Common myeloid progenitor, CD34-positive (primary cell): ENCODE measurements at regions not wholly inside any gene's neighbourhood (a gene's known extent, or its start where the extent isn't known, plus 50 kb on each side); places are given as distances from the start of the nearest gene placed in this dataset.

Experiments used
- CTCF ChIA-PET: fragments of 350-600 bp; sonication (Branson Sonifier 250); formaldehyde crosslinking; loops from one replicate; lab custom pipeline; 2021; ENCODE audit warnings: antibody characterized with exemption; lab: Charles Lee
- POLR2A ChIA-PET: fragments of 350-600 bp; sonication (Branson Sonifier 250); formaldehyde crosslinking; loops from one replicate; lab custom pipeline; 2021; ENCODE audit warnings: antibody characterized with exemption; lab: Charles Lee
- DNase-seq, 3 donors: peaks; one replicate each; pipeline versions ENCODE4 v3.0.0 to v3.0.0-alpha.2; 2013
- H3K27ac ChIP-seq, 2 experiments: 1 replicate in 1 of 2; 2 replicates in 1 of 2; pipeline ENCODE4 v1.7.0; 2013; ENCODE audit warnings: inconsistent platforms in 2 of 2, low read length in 2 of 2, mild to moderate bottlenecking in 2 of 2, low read depth in 1 of 2, moderate library complexity in 1 of 2; ENCODE audit not compliant: severe bottlenecking in 2 of 2, insufficient read depth in 1 of 2, poor library complexity in 1 of 2
- H3K27me3 ChIP-seq, 5 experiments: replicated peaks in 2 of 5; 1 replicate in 3 of 5; 2 replicates in 2 of 5; pipeline versions ENCODE4 v1.6.1 to v1.7.0; 2013; ENCODE audit warnings: low read length in 4 of 5, mild to moderate bottlenecking in 2 of 5, moderate library complexity in 2 of 5, inconsistent platforms in 1 of 5; ENCODE audit not compliant: insufficient read depth in 5 of 5, control insufficient read depth in 4 of 5
- H3K36me3 ChIP-seq, 4 experiments: 1 replicate in 2 of 4; 2 replicates in 2 of 4; pipeline versions ENCODE4 v1.6.1 to v1.7.0; 2013; ENCODE audit warnings: low read length in 3 of 4, control low read depth in 1 of 4, mild to moderate bottlenecking in 1 of 4; ENCODE audit not compliant: control insufficient read depth in 4 of 4, insufficient read depth in 4 of 4
- H3K4me1 ChIP-seq, 4 experiments: 1 replicate in 3 of 4; 2 replicates in 1 of 4; pipeline versions ENCODE4 v1.6.1 to v1.7.1; 2013; ENCODE audit warnings: low read length in 3 of 4, mild to moderate bottlenecking in 3 of 4, control low read depth in 1 of 4, inconsistent platforms in 1 of 4, moderate library complexity in 1 of 4; ENCODE audit not compliant: control insufficient read depth in 4 of 4, insufficient read depth in 4 of 4; ENCODE audit errors: control extremely low read depth in 1 of 4
- H3K4me3 ChIP-seq, 7 experiments: 1 replicate in 4 of 7; 2 replicates in 3 of 7; pipeline versions ENCODE4 v1.5.1 to v1.7.0; 2013; ENCODE audit warnings: mild to moderate bottlenecking in 7 of 7, low read length in 6 of 7, moderate library complexity in 6 of 7, inconsistent platforms in 2 of 7, low read depth in 2 of 7, control low read depth in 1 of 7; ENCODE audit not compliant: insufficient read depth in 4 of 7, control insufficient read depth in 1 of 7; ENCODE audit errors: extremely low read depth in 1 of 7
- H3K9me3 ChIP-seq, 5 experiments: 1 replicate in 4 of 5; 2 replicates in 1 of 5; pipeline versions ENCODE4 v1.6.1 to v1.7.1; 2013; ENCODE audit warnings: low read length in 4 of 5, mild to moderate bottlenecking in 2 of 5, inconsistent platforms in 1 of 5, low read depth in 1 of 5, moderate library complexity in 1 of 5; ENCODE audit not compliant: control insufficient read depth in 4 of 5, insufficient read depth in 2 of 5; ENCODE audit errors: control extremely low read depth in 1 of 5
- WGBS: methylation state at CpG from one replicate; pipeline ENCODE4 v1.1.5; 2013; ENCODE audit not compliant: insufficient coverage; 5-methylcytosine and 5-hydroxymethylcytosine counted together

GRCh38 chr15:61769557-61769956 is 290.7 kb downstream of the VPS13C start:
- ChIA-PET CTCF (no interaction called here), POLR2A (no interaction called here)
- WGBS: 100% methylated on average over 1 of the region's 2 CpGs
- no peaks in the 10 kb centered on the region for H3K27me3 ChIP-seq
- no peak for DNase-seq
- H3K27ac ChIP-seq: no peak overlapping the region
- H3K9me3 ChIP-seq: peaks cover 0 to 19% (median 0%) of the 10 kb centered on the region in 5 experiments
- no peaks in the 10 kb centered on the region for H3K36me3 ChIP-seq
- H3K4me3 ChIP-seq: no peak overlapping the region
- H3K4me1 ChIP-seq: peaks cover 0 to 7% (median 4%) of the 10 kb centered on the region in 4 experiments

- Histone ChIP-seq H3K36me3 (no peaks in the 10 kb centered on the region), H3K27me3 (no peaks in the 10 kb centered on the region), H3K9me3 (peaks cover 0 to 16% (median 0%) of the 10 kb centered on the region in 5 experiments), H3K4me3 (no peak overlapping the region), H3K4me1 (peaks cover 0 to 7% (median 4%) of the 10 kb centered on the region in 4 experiments), H3K27ac (no peak overlapping the region)
- 100% methylated on average over 1 of the region's 2 CpGs for WGBS
- no peak for DNase-seq
- ChIA-PET CTCF (no interaction called here), POLR2A (no interaction called here)
These were observed 292.1 kb downstream of the VPS13C start for GRCh38 chr15:61768131-61768530.

DNA sequence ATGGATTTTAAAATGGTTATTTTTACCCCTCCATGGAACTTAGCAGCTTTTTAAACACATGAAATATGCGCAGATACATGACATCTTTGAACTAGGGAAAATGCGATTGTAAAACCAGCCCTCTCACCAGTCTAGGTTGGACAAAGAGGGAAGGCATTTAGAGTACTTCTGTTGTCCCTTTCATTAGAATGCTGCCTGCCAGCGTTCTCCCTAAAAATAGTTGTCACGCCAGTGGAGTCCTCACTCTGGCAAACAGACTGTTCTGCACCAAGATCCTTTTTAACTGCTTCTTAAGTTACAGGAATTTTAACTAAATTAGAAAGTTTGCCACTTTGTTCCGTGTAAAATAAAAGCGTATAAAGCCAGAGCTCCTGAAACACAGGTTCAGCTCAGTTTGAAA is 295.3 kb downstream of the VPS13C start:
- Histone ChIP-seq H3K27me3 (no peaks in the 10 kb centered on the region), H3K4me1 (peaks cover 0 to 17% (median 8%) of the 10 kb centered on the region in 4 experiments), H3K4me3 (peak overlapping the region in 2 of 7 experiments; percentile 16 to 31), H3K27ac (no peak overlapping the region), H3K9me3 (no peaks in the 10 kb centered on the region), H3K36me3 (no peaks in the 10 kb centered on the region)
- DNase-seq: no peak
- 64% methylated on average over 6 of the region's 6 CpGs for WGBS
- POLR2A ChIA-PET: no interaction called here
- CTCF ChIA-PET: interaction anchor here (1.1 kb wide), 1 partner anchor 293 kb away, joined by 3 read pairs; no protein-coding TSS in a partner anchor

DNA sequence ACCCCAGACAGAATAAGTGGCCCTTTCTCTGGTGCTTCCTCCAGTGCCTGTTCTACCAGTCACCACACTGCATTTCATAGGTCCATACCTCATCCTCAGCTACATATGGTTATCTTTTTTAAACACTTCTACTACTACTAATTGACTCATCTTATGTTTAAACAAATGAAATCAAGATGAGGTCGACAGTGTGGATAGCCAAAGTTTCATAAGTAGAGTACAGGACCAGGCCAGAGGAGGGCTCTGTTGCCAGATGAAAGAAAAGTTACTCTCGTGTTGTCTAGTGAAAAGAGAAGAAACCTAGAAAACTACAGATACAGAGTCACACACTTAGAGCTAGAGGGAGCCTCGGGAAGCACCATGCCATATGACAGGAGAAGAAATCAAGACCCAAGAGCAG is 296.1 kb downstream of the VPS13C start:
- Histone ChIP-seq H3K27me3 (no peaks in the 10 kb centered on the region), H3K9me3 (no peaks in the 10 kb centered on the region), H3K27ac (no peak overlapping the region), H3K4me3 (no peak overlapping the region), H3K36me3 (no peaks in the 10 kb centered on the region), H3K4me1 (peaks cover 0 to 17% (median 8%) of the 10 kb centered on the region in 4 experiments)
- ChIA-PET POLR2A (no interaction called here), CTCF (no interaction called here)
- WGBS: 100% methylated on average over 2 of the region's 3 CpGs
- DNase-seq: no peak

DNA sequence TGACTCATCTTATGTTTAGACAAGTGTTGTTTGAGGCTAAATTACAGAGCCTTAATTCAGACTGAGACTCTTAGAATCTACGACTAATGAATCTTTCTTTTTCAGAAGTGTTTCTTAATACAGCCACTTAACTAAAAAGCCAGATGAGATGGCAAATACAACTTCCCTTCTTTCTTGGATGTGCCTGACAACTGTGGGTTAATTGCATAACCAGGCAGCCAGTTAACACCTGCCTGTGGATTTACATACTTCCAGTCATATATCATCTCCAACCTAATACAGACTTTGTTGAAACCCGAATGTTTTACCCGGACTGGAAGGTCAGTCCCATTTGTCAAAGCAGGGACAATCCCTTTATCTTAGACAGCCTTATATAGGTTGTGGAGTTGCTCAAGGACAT is 297.6 kb downstream of the VPS13C start:
- POLR2A ChIA-PET: no interaction called here

GRCh38 chr15:61759639-61760038 is 300.6 kb downstream of the VPS13C start:
- WGBS: 50% methylated on average over 2 of the region's 2 CpGs
- CTCF ChIA-PET: no interaction called here
- no peaks in the 10 kb centered on the region for H3K36me3 ChIP-seq

More for the DNA sequence above, 297.6 kb downstream of the VPS13C start:
- Histone ChIP-seq H3K27ac (no peak overlapping the region), H3K27me3 (no peaks in the 10 kb centered on the region), H3K4me1 (peaks cover 0 to 17% (median 8%) of the 10 kb centered on the region in 4 experiments), H3K9me3 (no peaks in the 10 kb centered on the region), H3K36me3 (no peaks in the 10 kb centered on the region), H3K4me3 (no peak overlapping the region)
- WGBS: 50% methylated on average over 1 of the region's 3 CpGs
- CTCF ChIA-PET: interaction anchor here (1.0 kb wide), 1 partner anchor 16 kb away, joined by 3 read pairs; no protein-coding TSS in a partner anchor
- DNase-seq: peak; percentile 7 to 66 (median 62)

GRCh38 chr15:61756071-61756820 is 304.0 kb downstream of the VPS13C start:
- CTCF ChIA-PET: no interaction called here
- no peaks in the 10 kb centered on the region for H3K4me1 ChIP-seq
- no peak overlapping the region for H3K27ac ChIP-seq
- no peaks in the 10 kb centered on the region for H3K27me3 ChIP-seq
- WGBS: no CpG with 5 or more reads among the region's 4 CpGs
- POLR2A ChIA-PET: no interaction called here
- DNase-seq: no peak
- no peak overlapping the region for H3K4me3 ChIP-seq
- no peaks in the 10 kb centered on the region for H3K36me3 ChIP-seq
- H3K9me3 ChIP-seq: no peaks in the 10 kb centered on the region

More at GRCh38 chr15:61759639-61760038, 300.6 kb downstream of the VPS13C start:
- no peak for DNase-seq
- no peaks in the 10 kb centered on the region for H3K27me3 ChIP-seq
- no peak overlapping the region for H3K4me3 ChIP-seq
- POLR2A ChIA-PET: no interaction called here
- no peaks in the 10 kb centered on the region for H3K9me3 ChIP-seq
- H3K4me1 ChIP-seq: peaks cover 0 to 10% (median 4%) of the 10 kb centered on the region in 4 experiments
- H3K27ac ChIP-seq: no peak overlapping the region
